ENCODE measurements at regions not wholly inside any gene's neighbourhood (a gene's known extent, or its start where the extent isn't known, plus 50 kb on each side); places are given as distances from the start of the nearest gene placed in this dataset.

GRCh38 chr5:8386719-8387288, 517.9 kb downstream of the MTRR start:
- TF ChIP-seq CTCF (IDR thresholded peaks at IDR 0.05; ENCODE audit: insufficient read depth, missing control alignments) = no peak
- DNase-seq (ENCODE audit: insufficient read length, low spot score) (no peak), FAIRE-seq (no peak)

GRCh38 chr5:8391911-8392310, 523.0 kb downstream of the MTRR start:
- FAIRE-seq (no peak), DNase-seq (ENCODE audit: insufficient read length, low spot score) (no peak)
- TF ChIP-seq CTCF (IDR thresholded peaks at IDR 0.05; ENCODE audit: insufficient read depth, missing control alignments) = no peak

GRCh38 chr5:8393240-8393639, 524.3 kb downstream of the MTRR start:
- FAIRE-seq = no peak
- no peak for TF ChIP-seq CTCF (IDR thresholded peaks at IDR 0.05; ENCODE audit: insufficient read depth, missing control alignments)

GRCh38 chr5:8394965-8395364, 526.0 kb downstream of the MTRR start:
- TF ChIP-seq CTCF (IDR thresholded peaks at IDR 0.05; ENCODE audit: insufficient read depth, missing control alignments) = peak; percentile 5
- FAIRE-seq (no peak), DNase-seq (ENCODE audit: insufficient read length, low spot score) (no peak)

More at GRCh38 chr5:8393240-8393639, 524.3 kb downstream of the MTRR start:
- no peak for DNase-seq (ENCODE audit: insufficient read length, low spot score)

- no peak for DNase-seq (ENCODE audit: insufficient read length, low spot score)
- FAIRE-seq = no peak
- TF ChIP-seq CTCF (IDR thresholded peaks at IDR 0.05; ENCODE audit: insufficient read depth, missing control alignments) = no peak
Observed at GRCh38 chr5:8396246-8396645, 527.3 kb downstream of the MTRR start.

GRCh38 chr5:8396756-8397155, 527.8 kb downstream of the MTRR start:
- no peak for TF ChIP-seq CTCF (IDR thresholded peaks at IDR 0.05; ENCODE audit: insufficient read depth, missing control alignments)
- DNase-seq (ENCODE audit: insufficient read length, low spot score) (no peak), FAIRE-seq (no peak)

- no peak for TF ChIP-seq CTCF (IDR thresholded peaks at IDR 0.05; ENCODE audit: insufficient read depth, missing control alignments)
- no peak for FAIRE-seq
Observed at GRCh38 chr5:8399471-8399870, 530.5 kb downstream of the MTRR start.

More at GRCh38 chr5:8399471-8399870, 530.5 kb downstream of the MTRR start:
- no peak for DNase-seq (ENCODE audit: insufficient read length, low spot score)

Measured in D721Med (cell line).